ENCODE measurements at regions not wholly inside any gene's neighbourhood (a gene's known extent, or its start where the extent isn't known, plus 50 kb on each side); places are given as distances from the start of the nearest gene placed in this dataset.

DNA sequence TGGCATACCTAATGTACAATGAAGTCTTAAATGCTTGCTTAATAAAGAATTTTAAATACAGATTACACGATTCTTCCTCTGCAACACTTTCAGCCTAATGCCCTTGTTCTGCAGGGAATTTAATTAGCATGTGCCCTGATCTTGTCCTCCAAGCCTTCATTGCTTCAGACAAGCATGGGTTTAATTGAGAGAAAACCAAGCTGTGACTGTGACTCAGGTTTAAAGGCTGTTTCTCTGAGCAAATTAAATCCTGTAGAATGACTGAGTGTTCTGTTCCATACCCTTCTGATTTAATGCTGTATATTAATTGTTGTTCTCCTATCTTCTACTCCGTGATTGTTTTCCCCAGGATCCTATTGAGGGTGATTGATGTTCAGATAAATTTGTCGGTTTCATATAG is 269.0 kb upstream of the PRMT6 start:
- Histone ChIP-seq H3K27ac (no peak overlapping the region), H3K4me3 (no peak overlapping the region)
- TF ChIP-seq, protein P1, sequence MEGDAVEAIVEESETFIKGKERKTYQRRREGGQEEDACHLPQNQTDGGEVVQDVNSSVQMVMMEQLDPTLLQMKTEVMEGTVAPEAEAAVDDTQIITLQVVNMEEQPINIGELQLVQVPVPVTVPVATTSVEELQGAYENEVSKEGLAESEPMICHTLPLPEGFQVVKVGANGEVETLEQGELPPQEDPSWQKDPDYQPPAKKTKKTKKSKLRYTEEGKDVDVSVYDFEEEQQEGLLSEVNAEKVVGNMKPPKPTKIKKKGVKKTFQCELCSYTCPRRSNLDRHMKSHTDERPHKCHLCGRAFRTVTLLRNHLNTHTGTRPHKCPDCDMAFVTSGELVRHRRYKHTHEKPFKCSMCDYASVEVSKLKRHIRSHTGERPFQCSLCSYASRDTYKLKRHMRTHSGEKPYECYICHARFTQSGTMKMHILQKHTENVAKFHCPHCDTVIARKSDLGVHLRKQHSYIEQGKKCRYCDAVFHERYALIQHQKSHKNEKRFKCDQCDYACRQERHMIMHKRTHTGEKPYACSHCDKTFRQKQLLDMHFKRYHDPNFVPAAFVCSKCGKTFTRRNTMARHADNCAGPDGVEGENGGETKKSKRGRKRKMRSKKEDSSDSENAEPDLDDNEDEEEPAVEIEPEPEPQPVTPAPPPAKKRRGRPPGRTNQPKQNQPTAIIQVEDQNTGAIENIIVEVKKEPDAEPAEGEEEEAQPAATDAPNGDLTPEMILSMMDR (IDR thresholded peaks at IDR 0.05), result no peak
- DNase-seq (ENCODE audit: low spot score), result no peak

DNA sequence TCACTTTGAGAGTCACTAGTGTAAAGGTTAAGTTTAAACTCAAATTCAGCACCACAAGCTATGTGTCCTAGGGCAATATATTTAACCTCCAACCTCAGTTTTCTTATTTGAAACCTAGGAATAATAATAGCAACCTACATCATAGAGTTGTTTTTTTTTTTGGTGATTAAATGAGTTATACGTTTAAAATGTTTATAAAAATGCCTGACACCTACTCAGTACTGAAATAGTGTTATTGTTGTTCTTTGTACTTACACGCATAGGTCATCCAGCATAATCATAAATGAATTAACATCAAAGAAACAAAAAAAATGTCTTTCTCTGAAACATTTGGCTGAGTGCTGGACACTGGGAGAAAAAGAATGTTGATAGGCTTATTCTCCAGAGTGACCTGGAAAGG is 266.8 kb upstream of the PRMT6 start:
- no peak overlapping the region for H3K27ac ChIP-seq
- DNase-seq (ENCODE audit: low spot score), result no peak
- TF ChIP-seq, protein P1 (IDR thresholded peaks at IDR 0.05), result no peak
- no peak overlapping the region for H3K4me3 ChIP-seq

DNA sequence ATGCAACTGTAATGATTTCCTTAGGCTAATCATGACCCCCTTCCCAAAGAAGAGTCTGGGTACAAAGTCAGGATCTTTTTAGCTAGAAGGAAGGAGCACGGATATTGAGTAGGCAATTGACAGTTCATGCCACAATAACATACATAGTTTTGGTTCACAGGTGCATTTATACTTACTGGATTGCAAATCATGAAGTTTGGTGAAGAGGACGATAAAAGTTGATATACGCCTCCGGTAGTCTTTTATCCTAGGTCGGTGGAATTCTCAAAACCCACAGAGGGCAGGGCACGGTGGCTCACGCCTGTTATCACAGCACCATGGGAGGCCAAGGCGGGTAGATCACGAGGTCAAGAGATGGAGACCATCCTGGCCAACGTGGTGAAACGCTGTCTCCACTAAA is 265.4 kb upstream of the PRMT6 start:
- Histone ChIP-seq H3K27ac (no peak overlapping the region), H3K4me3 (no peak overlapping the region)
- DNase-seq (ENCODE audit: low spot score), result no peak
- TF ChIP-seq, protein P1 (IDR thresholded peaks at IDR 0.05), result no peak

DNA sequence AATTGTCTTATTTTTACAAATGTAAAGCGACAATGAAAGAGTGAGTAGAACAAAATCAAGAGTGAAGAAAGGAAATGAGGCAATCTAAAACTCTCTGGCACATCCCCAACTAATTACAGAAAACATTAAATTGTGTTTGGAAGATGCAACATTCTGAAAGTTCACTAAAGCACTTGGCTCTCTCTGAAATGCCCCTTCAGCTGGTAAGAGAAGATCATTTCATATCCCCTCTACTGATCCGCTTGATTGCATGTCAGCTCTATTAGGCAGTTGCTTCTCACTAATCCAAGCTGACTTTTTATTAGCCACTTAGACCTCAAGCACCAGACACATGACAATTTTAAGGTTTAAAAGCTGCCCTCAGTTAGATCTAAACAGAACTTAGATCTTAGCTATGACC is 262.8 kb upstream of the PRMT6 start:
- no peak for DNase-seq (ENCODE audit: low spot score)
- no peak overlapping the region for H3K4me3 ChIP-seq
- TF ChIP-seq, protein P1 (IDR thresholded peaks at IDR 0.05), result no peak
- no peak overlapping the region for H3K27ac ChIP-seq

DNA sequence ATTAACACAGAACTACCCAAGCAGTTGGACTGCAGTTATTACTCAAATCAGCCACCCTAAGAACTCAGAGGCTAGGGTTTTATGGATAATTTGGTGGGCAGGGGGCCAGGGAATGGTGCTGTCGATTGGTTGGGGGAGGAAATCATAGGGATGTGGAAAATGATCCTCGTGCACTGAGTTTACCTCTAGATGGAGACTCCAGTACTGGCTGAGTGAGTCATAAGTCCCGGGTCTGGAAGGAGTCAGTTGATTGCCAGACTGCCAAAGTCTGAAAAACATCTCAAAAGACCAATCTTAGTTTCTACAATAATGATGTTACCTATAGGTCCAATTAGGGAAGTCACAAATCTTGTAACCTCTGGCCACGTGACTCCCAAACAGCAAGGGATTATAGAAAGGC is 257.5 kb upstream of the PRMT6 start:
- H3K27ac ChIP-seq, result no peak overlapping the region
- no peak overlapping the region for H3K4me3 ChIP-seq
- TF ChIP-seq, protein P1 (IDR thresholded peaks at IDR 0.05), result no peak
- no peak for DNase-seq (ENCODE audit: low spot score)

DNA sequence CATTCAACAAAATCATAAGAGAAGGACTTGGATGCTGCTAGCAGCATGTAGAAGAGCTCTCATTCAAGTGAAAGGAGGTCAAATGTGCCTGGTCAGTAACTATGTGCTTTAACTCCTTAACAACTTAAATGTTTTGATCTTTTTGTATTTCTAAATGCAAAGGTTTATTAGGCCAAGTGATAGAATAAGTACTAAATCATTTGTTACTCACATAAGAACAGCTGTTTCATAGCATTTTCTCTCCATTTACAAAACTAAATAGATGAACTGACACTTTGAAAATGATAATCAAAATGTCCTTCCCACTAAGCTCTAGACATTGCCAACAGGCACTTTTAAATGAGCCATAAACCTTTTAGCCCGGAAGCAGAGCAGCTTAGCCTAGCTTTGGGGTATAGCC is 254.3 kb upstream of the PRMT6 start:
- TF ChIP-seq, protein P1 (IDR thresholded peaks at IDR 0.05), result no peak
- DNase-seq (ENCODE audit: low spot score), result no peak
- no peak overlapping the region for H3K27ac ChIP-seq
- H3K4me3 ChIP-seq, result no peak overlapping the region

DNA sequence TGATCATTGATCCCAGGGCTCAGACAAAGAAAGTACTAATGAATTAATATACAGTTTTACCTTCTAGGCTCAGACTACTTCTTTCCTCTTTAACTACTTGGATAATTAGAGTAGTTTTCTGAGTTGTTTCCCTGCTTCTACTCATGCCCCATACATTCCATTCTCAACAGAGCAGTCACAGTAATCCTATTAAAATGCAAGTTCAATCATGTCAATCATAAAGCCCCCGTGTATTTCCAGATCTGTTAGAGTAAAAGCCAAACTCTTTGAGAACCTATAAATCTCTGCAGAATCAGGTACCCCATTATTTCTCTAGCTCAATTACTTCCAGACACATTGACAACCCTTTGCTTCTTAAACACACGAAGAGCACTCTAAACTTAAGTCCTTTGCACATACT is 242.1 kb upstream of the PRMT6 start:
- TF ChIP-seq, protein P1 (IDR thresholded peaks at IDR 0.05), result no peak

More for the DNA sequence above, 242.1 kb upstream of the PRMT6 start:
- Histone ChIP-seq H3K27ac (no peak overlapping the region), H3K4me3 (no peak overlapping the region)
- no peak for DNase-seq (ENCODE audit: low spot score)

Data from coronary artery (tissue), 2 donors.